GM19324 (cell line): ENCODE measurements at regions not wholly inside any gene's neighbourhood (a gene's known extent, or its start where the extent isn't known, plus 50 kb on each side); places are given as distances from the start of the nearest gene placed in this dataset.
"Not testable (repeated sequence)": the region's sequence is repeated elsewhere in the genome, so short reads cannot be mapped to it uniquely, and the experiment has no call there.

Experiments
- ATAC-seq: cut with Tn5 transposase; IDR thresholded peaks from one replicate; pipeline ENCODE4 v1.9.1; 2021; ENCODE audit warnings: mild to moderate bottlenecking, moderate library complexity; ENCODE audit not compliant: unreplicated experiment, low FRiP score

- peak; percentile 54 for ATAC-seq
Measured at GRCh38 chr4:184282895-184283654, 65.4 kb upstream of the ENPP6 start.

- ATAC-seq, result peak; percentile 28
Measured at GRCh38 chr4:184282251-184282713, 64.6 kb upstream of the ENPP6 start.

GRCh38 chr4:184281231-184282139 is 63.8 kb upstream of the ENPP6 start:
- no peak for ATAC-seq

- peak; percentile 36 for ATAC-seq
Measured at GRCh38 chr4:184280591-184281071, 63.0 kb upstream of the ENPP6 start.

DNA sequence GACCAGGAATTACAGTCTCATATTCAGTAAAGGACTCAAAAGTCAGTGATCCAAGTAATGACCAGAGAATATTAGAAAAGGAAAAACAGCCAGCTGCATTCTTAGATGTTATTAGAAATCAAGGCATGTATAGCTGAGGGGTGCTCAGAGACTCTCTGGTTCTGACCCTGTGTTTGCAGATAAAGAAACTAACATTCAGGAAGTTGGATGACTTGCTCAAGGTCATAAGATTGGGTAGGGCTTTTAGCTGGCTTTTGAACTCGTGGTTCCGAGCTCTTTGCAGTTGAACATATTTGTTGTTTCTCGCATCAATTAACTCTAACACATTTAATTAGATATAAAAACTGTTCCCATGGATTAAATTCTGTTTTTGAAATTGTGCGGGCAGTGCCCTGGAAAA is 62.5 kb upstream of the ENPP6 start:
- ATAC-seq, result no peak

DNA sequence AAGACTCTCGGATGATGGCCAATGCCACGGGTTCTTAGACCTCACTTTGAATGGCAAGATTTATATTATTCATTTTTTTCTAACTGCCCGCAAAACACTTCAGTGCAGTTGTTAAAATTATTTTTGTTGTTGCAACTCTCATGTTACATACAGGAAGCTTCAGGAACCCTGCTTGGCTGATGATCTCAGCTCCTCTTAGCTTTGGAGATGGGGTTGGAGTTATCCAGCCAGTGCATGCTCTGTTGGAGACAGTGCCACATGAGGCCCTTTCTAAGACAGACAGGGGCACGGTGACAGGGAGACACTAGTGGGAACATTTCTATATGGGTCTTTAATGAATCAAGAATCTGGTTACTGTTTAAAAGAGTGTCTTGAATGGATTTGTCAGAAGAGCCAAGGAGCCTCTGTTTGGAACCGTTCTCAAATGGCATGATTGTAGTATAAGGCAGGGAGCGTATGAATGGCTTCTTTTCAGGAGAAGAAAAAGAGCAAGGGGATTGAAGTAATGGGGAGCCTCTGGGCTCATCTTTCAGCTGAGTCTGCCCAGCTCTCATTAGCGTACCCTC is 61.9 kb upstream of the ENPP6 start:
- ATAC-seq, result no peak

GRCh38 chr4:184277769-184278168 is 60.1 kb upstream of the ENPP6 start:
- ATAC-seq, result not testable (repeated sequence)

GRCh38 chr4:184277010-184277409 is 59.3 kb upstream of the ENPP6 start:
- ATAC-seq, result not testable (repeated sequence)

GRCh38 chr4:184276346-184276745 is 58.7 kb upstream of the ENPP6 start:
- ATAC-seq, result not testable (repeated sequence)

GRCh38 chr4:184275766-184276165 is 58.1 kb upstream of the ENPP6 start:
- ATAC-seq, result no peak

DNA sequence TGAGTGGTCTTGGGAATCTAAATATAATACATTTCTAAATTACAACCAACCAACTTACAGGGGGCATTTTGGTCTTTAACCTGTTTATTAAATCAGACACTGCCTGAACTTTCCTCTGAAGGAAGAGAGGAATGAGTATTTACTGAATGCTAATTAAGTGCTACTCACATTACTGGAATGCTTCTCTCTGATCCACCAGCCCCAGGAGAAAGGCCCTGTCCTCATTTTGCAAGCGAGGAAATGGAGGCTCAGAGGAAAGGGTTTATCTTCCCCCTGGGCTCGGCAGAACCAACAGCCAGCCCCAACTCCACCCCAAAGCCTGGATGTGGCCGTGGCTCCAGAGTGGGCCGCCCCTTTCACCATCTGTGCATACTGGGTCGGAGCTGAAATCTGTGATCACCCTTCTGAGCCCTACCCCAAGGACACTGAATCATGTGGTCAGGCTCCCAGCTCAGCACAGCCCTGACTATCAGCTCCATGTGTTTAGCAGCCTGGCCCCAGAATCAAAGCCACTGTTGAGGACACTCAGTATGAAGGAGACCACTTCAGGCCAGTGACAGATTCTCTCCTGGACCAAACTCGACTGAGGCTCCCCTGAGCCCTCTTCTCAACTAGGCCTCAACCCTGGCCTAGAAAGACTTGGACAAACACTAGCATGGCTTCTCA is 56.7 kb upstream of the ENPP6 start:
- no peak for ATAC-seq

DNA sequence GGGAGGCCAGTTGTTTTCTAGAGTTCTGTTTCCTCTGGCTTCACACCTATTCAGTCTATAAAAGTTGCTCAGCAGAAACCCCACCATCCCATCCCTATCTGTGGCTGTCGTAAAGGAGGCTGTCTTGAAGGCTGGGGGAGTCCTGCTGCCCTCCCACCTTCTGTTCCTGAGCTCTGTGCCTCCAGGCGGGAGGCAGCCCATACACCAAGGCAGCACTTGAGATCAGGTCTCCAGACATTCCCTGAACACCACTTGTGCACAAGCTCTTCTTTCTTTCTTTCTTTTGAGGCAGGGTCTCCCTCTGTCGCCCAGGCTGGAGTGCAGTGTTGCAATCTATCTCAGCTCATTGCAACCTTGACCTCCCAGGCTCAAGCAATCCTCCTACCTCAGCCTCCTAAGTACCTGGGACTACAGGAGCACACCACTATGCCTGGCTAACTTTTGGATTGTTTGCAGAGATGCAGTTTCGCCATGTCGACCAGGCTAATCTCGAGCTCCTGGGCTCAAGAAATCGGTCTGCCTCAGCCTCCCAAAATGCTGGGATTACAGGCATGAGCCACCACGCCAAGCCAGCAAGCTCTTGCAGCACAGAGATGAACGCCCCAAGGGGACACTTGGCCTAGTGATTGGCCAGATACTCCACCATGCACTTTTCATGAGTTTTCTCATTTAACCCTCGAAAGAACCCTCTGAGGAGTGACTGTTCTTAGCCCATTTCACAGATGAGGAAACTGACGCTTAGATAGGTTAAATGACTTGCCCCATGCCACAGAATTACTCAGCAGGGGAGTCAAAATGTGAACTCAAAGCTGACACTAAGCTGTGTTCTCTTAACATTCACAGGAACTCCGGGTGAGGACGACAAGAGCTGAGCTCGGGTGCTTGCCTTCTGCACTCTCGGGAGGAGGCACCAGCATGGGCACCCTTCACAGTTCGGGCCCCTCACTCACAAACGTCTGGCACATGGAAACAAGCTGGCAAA is 55.8 kb upstream of the ENPP6 start:
- no peak for ATAC-seq

GRCh38 chr4:184270808-184271413 is 53.2 kb upstream of the ENPP6 start:
- ATAC-seq, result no peak

DNA sequence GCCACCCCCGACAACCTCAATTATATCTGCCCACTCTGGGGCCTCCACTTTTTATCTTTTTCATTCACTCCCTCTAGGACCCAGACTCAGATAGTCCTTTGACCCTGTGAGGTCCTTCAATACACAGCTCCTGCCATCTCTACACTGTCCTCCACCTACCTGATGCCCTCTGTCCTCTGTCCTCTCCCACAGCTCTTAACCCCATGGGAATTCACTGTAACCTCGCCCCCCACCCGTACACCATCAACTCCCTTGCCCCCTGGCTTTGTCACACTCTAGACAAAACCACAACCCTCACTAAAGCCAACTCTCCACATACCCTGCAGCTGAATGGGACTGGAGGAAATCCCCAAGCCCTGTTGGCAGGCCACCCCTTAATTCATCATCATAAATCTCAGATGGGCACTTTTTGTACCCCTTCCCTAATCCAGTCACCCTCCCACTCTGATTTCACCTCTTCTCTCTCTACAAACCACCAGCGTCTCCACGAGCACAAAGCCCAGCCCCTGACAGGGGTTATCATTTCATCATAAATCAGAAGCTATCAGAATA is 52.3 kb upstream of the ENPP6 start:
- no peak for ATAC-seq

DNA sequence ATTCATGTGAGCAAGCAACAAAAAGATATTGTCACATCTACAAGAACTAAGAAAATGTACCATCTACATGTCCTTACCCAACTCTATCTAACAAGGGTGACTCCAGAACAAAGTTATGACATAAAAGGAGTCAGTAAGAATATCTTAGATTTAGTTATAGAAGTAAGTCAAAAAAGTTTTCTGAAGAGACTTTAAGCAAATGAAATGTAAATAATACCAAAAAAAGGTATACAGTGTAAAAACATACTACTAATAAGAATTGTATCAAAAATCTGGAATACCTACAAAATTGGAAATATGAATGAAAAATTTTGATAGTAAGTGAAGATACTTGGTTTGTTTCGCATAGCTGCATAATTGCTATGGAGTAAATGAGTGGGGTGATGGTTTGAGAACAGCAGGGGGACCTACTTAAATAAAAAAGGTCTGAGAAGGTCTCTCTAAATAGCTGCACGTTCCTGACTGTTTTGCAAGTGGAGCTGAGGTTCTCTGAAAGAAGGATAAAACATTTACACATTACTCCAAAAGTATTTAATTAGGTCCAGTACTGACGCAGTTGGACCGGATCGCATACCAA is 51.0 kb upstream of the ENPP6 start:
- no peak for ATAC-seq

- ATAC-seq, result peak; percentile 83
Measured at GRCh38 chr4:184267673-184268583, 50.3 kb upstream of the ENPP6 start.
